Mucosa of stomach (tissue), 1 donor: ENCODE measurements at regions not wholly inside any gene's neighbourhood (a gene's known extent, or its start where the extent isn't known, plus 50 kb on each side); places are given as distances from the start of the nearest gene placed in this dataset.

Experiments
- H3K27me3 ChIP-seq: one replicate; pipeline ENCODE4 v1.7.0; 2013; ENCODE audit warnings: mild to moderate bottlenecking, low read length; ENCODE audit not compliant: control insufficient read depth, insufficient read depth
- H3K36me3 ChIP-seq: one replicate; pipeline ENCODE4 v1.7.0; 2013; ENCODE audit warnings: low read length; ENCODE audit not compliant: control insufficient read depth, insufficient read depth
- H3K4me1 ChIP-seq: one replicate; pipeline ENCODE4 v1.7.0; 2013; ENCODE audit warnings: mild to moderate bottlenecking, low read length; ENCODE audit not compliant: control insufficient read depth, insufficient read depth
- H3K4me3 ChIP-seq: one replicate; pipeline ENCODE4 v1.7.0; 2013; ENCODE audit warnings: low read length
- H3K9ac ChIP-seq: one replicate; pipeline ENCODE4 v1.7.0; 2013; ENCODE audit warnings: mild to moderate bottlenecking, low read length, moderate library complexity
- H3K9me3 ChIP-seq: one replicate; pipeline ENCODE4 v1.7.0; 2013; ENCODE audit warnings: mild to moderate bottlenecking, low read length, moderate library complexity; ENCODE audit not compliant: control insufficient read depth
- donor health status: Pancreatic carcinoma.

GRCh38 chr3:194221336-194221735 is 85.4 kb downstream of the HES1 start:
- Histone ChIP-seq H3K4me3 (no peak overlapping the region), H3K27me3 (no peaks in the 10 kb centered on the region), H3K36me3 (no peaks in the 10 kb centered on the region), H3K9ac (no peak overlapping the region), H3K9me3 (no peaks in the 10 kb centered on the region), H3K4me1 (peaks cover 31% of the 10 kb centered on the region)

- Histone ChIP-seq H3K27me3 (no peaks in the 10 kb centered on the region), H3K4me1 (peaks cover 22% of the 10 kb centered on the region), H3K36me3 (no peaks in the 10 kb centered on the region), H3K4me3 (no peak overlapping the region), H3K9ac (no peak overlapping the region), H3K9me3 (no peaks in the 10 kb centered on the region)
Observed at GRCh38 chr3:194223951-194224350, 88.0 kb downstream of the HES1 start.

GRCh38 chr3:194224471-194225417 is 88.8 kb downstream of the HES1 start:
- peak overlapping the region; percentile 13 for H3K9ac ChIP-seq

GRCh38 chr3:194225418-194225812 is 89.5 kb downstream of the HES1 start:
- Histone ChIP-seq H3K36me3 (no peaks in the 10 kb centered on the region), H3K9ac (no peak overlapping the region), H3K9me3 (no peaks in the 10 kb centered on the region), H3K4me1 (peaks cover 19% of the 10 kb centered on the region), H3K27me3 (no peaks in the 10 kb centered on the region), H3K4me3 (no peak overlapping the region)

More at GRCh38 chr3:194224471-194225417, 88.8 kb downstream of the HES1 start:
- no peaks in the 10 kb centered on the region for H3K36me3 ChIP-seq
- no peaks in the 10 kb centered on the region for H3K27me3 ChIP-seq
- no peaks in the 10 kb centered on the region for H3K9me3 ChIP-seq
- peaks cover 19% of the 10 kb centered on the region for H3K4me1 ChIP-seq
- H3K4me3 ChIP-seq: peak overlapping the region; percentile 11

- no peaks in the 10 kb centered on the region for H3K9me3 ChIP-seq
- H3K27me3 ChIP-seq: no peaks in the 10 kb centered on the region
- no peaks in the 10 kb centered on the region for H3K36me3 ChIP-seq
- no peak overlapping the region for H3K9ac ChIP-seq
- peaks cover 17% of the 10 kb centered on the region for H3K4me1 ChIP-seq
- H3K4me3 ChIP-seq: no peak overlapping the region
Observed at GRCh38 chr3:194225988-194226663, 90.2 kb downstream of the HES1 start.

DNA sequence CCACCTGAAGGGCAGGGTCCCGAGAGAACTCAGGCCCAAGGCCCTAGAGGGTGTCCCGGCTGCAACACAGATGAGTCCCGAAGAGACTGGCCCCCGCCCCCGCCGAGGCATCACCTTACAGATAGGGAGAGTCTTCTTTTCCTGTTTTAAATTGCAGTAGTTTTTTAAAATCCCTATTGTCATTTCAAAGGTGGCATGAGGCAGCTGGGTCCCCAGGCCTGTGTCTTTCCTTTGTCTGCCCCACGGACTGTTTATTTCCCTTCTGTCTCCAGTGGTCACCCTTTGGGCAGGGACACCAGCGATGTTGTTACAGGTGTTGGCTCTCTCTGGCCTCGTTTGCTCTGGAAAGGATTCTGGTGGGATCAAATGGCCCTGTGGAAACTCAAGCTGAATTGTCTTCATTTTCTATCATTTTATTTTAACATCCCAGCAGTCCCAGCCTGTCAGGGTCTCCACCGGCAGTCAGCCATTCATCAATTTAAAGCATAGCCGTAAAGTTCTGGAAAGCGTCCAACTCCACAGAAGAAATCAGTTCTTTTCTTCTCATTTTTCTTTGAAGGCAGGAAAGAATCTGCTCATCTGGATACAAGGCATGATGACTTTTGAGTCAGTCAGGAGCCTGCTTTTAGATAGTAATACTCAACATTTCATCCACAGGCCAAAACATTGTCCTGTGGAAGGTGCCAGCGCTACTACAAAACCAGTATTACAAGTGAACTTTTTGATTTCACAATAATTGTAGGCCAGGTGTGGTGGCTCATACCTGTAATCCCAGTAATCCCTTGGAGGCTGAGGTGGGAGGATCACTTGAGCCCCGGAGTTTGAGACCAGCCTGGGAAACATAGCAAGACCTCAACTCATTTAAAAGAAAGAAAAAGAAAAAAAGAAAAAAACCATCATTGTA is 96.2 kb downstream of the HES1 start:
- no peaks in the 10 kb centered on the region for H3K4me1 ChIP-seq
- no peaks in the 10 kb centered on the region for H3K9me3 ChIP-seq
- no peaks in the 10 kb centered on the region for H3K36me3 ChIP-seq
- no peak overlapping the region for H3K9ac ChIP-seq
- no peaks in the 10 kb centered on the region for H3K27me3 ChIP-seq
- H3K4me3 ChIP-seq: no peak overlapping the region

DNA sequence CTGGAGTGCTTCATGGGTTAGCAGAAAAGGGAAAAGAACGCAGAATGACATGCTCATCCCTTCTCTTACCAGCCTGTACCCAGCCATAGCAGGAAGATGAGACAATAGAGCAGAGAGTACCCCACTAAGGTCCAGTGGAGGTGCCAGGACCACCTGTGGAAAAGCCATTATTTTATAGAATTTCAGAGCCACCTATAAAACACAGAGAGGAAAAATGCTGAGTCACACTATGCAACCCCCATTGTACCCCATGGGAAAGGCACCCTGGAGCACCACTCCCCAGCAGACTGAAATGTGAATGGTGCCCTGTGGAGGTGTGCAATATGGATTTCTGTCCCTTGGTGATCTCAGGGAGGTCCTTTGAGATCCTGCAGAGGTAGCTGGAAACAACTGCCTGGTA is 97.2 kb downstream of the HES1 start:
- H3K9ac ChIP-seq: no peak overlapping the region
- no peaks in the 10 kb centered on the region for H3K27me3 ChIP-seq
- H3K9me3 ChIP-seq: no peaks in the 10 kb centered on the region

GRCh38 chr3:194235160-194235559 is 99.2 kb downstream of the HES1 start:
- H3K27me3 ChIP-seq: no peaks in the 10 kb centered on the region
- no peaks in the 10 kb centered on the region for H3K4me1 ChIP-seq
- no peaks in the 10 kb centered on the region for H3K36me3 ChIP-seq
- H3K9ac ChIP-seq: no peak overlapping the region
- H3K9me3 ChIP-seq: no peaks in the 10 kb centered on the region
- H3K4me3 ChIP-seq: no peak overlapping the region

More for the DNA sequence above, 97.2 kb downstream of the HES1 start:
- H3K36me3 ChIP-seq: no peaks in the 10 kb centered on the region
- no peak overlapping the region for H3K4me3 ChIP-seq
- H3K4me1 ChIP-seq: no peaks in the 10 kb centered on the region

- H3K4me3 ChIP-seq: no peak overlapping the region
- H3K36me3 ChIP-seq: no peaks in the 10 kb centered on the region
- no peaks in the 10 kb centered on the region for H3K27me3 ChIP-seq
- H3K4me1 ChIP-seq: no peaks in the 10 kb centered on the region
- H3K9me3 ChIP-seq: no peaks in the 10 kb centered on the region
- H3K9ac ChIP-seq: no peak overlapping the region
Observed at GRCh38 chr3:194237110-194237509, 101.2 kb downstream of the HES1 start.

- no peak overlapping the region for H3K4me3 ChIP-seq
- no peaks in the 10 kb centered on the region for H3K9me3 ChIP-seq
- no peaks in the 10 kb centered on the region for H3K27me3 ChIP-seq
- no peaks in the 10 kb centered on the region for H3K36me3 ChIP-seq
- H3K9ac ChIP-seq: no peak overlapping the region
- H3K4me1 ChIP-seq: peaks cover 5% of the 10 kb centered on the region
Observed at GRCh38 chr3:194240766-194241165, 104.8 kb downstream of the HES1 start.

DNA sequence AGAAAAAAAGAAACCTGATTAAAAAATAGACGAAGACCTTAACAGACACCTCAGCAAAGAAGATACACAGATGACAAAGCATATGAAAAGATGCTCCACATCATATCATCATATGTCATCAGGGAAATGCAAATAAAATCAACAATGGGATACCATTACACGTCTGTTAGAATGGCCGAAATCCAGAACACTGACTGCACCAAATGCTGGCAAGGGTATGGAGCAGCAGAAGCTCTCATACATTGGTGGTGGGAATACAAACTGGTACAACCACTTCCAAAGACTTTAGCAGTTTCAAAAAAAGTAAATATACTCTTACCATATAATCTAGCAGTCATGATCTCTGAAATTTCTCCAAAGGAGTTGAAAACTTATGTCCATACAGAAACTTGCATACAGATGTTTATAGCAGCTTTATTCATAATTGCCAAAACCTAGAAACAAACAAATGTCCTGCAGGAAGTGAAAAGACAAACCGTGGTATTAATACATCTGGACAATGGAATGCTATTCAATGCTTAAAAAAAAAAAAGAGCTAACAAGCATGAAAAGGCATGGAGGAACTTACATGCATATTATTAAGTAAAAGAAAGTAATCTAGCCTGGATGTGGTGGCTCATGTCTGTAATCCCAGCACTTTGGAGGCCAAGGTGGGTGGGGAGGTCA is 107.4 kb downstream of the HES1 start:
- no peaks in the 10 kb centered on the region for H3K27me3 ChIP-seq
- no peak overlapping the region for H3K4me3 ChIP-seq
- peaks cover 5% of the 10 kb centered on the region for H3K4me1 ChIP-seq
- H3K36me3 ChIP-seq: no peaks in the 10 kb centered on the region
- no peak overlapping the region for H3K9ac ChIP-seq
- no peaks in the 10 kb centered on the region for H3K9me3 ChIP-seq
